Islet of Langerhans (tissue), 1 donor: ENCODE measurements at regions not wholly inside any gene's neighbourhood (a gene's known extent, or its start where the extent isn't known, plus 50 kb on each side); places are given as distances from the start of the nearest gene placed in this dataset.

Experiments
- FAIRE-seq: peaks from one replicate; lab custom pipeline; 2011; peaks lifted over from hg19 to GRCh38; lab: Jason Lieb, UNC

DNA sequence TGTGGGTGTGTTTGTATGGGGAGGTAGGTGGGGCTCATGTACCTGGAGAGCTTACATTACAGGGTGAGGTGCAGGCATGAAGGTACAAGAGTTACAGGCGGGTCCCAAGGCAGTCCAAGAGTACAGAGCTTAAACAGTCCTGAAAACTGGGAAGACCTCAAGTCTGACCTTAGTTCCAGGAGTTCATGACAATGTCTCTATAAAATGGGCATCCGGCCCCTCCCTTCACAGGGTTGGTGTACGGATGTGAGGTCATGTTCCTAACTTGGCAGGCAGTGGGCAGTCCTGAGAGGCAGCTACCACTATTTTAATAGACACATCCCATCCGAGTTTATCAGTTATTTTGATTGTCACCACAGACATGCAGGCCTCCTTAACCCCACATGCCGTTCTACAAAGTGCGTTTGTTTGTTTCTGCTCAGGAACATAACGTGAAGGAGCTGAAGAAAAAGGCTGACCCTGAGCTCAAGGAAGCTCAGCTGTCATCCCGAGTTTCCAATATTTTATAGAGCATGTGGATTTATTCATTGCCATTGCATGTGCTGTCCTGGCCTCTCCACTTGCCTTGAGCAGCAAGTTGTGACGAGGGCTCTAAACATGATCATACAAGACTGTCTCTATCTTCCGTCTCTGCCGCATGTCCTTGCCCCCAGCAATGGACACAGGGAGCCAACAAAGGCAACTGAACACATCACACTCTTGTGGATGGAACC lies 647.5 kb upstream of the IGFBP3 start:
- no peak for FAIRE-seq

DNA sequence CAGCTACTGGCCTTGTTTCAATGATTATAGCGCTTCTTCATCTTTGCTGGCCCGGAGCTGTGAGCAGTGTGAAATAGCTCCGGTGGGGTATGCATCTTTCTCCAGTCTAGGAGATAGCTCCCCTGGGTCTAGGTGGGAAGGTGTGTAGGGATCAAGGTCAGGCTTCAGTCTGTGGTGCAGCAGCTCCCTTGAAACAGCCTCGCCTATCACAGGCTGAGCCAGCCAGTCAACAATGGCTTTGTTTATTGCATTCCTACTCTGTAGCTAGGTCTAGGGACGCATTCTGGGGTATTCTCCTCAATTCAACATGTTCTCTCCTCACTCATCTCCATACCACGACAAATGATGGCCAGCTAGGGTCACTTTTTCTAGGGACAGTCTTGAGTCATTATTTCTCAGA lies 646.8 kb upstream of the IGFBP3 start:
- FAIRE-seq, result no peak

DNA sequence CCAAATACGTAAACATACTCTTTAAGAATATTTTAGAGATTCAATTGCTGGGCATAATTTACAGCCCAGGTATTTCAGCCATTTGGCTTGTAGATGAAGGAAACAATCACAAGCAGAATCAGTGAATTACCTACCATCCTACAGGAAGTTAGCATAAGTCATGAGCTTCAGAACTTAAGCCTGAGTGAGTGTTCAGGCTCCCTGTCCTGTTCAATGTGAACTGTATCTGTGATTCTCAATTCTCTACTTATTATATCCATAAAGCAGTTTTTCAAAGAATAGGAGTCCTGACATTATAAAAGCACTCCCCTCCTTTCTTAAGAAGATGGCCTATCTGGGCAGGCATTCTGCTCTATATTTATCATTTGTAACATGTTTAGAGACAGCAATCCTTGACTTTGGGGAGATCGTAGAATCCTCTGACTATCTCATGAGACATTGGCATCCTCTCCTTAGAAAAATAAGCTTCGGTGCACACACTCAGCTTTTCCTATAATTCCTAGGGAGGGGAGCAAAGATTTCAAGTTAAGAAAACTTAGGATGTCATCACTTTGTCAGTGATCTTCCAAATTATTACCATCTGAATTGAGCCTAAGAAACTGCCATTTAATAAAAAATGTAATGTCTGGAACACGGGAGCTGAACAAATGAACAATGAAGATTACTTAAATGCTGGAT lies 645.2 kb upstream of the IGFBP3 start:
- no peak for FAIRE-seq

DNA sequence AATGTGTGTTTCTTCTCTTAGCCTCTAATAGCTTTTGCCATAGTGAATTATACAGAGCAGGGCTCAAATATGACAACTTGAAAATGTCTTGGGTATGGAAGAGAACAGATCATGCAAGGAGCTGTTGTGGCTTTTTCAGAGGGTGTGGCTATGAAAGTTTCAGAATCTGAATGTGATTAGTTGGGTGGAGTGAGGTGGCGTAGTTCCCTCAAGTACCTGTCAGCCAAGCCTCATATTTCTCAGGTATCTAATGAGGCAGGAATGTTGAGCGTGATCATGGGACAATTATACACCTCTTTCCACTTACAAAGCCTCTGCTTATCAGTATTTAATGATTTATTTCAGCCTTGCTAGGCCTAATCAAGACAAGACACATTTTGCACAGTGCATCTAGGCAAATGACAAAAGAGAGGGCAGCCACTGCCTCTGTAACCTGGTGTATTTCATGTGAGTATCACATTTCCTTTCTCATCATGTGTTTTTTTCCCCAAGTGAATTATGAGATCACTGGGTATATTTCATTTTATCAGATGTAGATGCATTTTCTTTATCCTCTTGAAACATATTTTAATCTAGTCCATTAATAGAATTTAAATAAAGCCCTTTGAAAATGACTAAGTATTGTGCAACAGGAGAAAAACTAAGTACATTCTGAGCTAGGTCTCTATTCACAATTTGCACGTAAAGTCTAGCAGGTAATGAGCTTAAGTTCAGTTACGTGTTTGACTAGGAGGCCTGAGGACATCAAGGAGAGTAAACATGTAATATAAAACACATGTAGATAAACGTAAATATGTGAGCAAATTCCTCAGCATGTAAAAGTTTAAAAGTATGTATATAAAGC lies 644.4 kb upstream of the IGFBP3 start:
- FAIRE-seq, result no peak

DNA sequence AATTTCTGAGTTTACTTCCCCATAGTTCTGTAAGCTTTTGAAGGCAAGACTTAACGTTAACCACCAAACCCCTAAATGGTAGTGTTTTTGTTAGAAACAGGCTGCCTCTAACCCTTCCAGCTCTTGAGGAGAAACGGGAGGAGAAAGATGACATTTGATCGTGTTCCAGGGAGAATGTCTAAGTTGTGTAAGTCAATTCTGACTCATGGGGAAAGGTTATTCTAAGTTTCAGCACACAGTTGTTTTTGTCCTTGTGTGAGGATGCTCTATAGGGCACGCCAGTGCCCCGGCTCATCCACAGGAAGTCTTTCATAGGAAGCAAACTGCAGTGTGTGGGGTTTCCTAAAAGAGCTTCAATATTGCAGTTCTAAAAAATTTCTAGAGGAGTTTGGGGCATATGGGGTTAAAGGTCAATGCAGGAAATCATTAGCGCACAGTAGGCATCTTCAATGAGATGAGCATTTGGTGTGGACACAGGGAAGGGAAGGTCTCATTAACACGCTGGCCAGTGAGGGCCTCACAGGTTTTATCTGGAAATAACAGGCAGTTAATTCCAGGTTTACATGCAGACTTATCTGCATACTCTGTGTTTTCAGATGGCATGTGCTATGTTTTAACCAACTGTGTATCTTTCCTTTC lies 638.2 kb upstream of the IGFBP3 start:
- FAIRE-seq, result no peak

DNA sequence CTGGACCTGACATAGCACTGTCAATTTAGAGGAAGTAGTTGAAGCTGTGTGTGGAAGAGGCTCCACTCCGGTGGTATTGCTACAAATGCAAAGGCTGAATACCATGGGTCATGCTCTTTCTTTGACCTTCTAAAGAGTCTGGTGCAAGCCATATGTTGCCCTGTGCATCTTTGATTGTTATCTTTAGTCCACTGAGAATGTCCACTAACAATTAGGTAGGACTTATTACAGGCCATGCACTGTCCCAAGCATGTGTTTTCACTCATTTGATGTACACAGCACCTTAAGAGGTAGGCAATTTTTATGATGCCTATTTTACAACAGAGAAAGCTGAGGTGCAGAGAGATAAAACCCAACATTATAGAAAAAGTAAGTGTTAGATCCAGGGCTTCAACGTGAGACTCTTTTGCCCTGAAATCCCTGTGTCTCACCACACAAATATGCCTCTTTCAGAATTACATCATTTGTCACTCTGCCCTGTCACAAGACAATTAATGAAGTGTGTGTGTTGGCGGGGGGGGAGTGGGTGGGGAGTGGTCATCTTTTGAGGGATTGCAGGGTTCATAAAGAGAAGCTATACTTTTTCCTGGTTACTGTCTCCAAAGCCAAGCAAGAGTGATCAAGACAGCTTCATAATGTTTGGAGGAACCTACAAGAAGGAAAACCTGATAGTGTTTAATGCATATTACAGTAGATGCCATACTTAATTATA lies 637.6 kb upstream of the IGFBP3 start:
- FAIRE-seq, result no peak

DNA sequence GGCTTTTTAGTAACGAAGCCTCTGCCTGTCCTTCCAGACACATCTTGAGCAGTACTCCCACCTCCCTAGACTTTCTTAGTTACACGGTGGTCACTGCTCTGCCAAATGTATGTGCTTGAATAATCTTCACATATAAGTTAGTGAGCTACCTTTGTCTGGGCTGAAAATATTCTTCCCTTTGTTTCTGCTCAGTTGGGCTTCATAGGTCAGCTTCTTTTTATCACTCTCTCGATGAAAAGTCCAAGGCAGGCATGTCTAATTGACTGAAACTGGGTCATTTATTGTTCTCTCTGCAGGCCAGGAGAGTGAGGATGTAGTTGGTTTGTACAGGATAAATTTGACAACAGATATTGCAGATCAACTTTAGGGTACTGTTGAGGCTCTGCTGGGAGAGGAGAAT lies 636.7 kb upstream of the IGFBP3 start:
- FAIRE-seq, result no peak

DNA sequence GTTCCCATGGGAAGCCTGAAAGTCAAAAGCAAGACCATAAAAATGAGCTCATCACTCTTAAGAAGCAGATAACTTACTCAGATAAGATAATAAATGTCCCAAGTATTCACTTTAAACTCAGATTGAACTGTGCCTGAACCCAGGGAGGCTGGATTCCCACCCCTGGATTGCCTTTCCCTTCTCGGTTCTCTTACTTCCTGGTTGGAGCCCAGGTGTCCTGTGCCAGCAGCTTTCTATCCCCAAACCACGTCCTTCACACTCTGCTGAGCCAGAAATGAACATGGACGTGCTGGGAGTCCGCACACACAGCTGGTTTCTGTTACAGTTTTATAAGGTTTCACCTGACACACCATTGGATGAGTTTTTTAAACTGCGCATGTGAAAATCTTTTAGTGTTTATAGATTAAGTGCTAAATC lies 636.2 kb upstream of the IGFBP3 start:
- peak; percentile 81 for FAIRE-seq

DNA sequence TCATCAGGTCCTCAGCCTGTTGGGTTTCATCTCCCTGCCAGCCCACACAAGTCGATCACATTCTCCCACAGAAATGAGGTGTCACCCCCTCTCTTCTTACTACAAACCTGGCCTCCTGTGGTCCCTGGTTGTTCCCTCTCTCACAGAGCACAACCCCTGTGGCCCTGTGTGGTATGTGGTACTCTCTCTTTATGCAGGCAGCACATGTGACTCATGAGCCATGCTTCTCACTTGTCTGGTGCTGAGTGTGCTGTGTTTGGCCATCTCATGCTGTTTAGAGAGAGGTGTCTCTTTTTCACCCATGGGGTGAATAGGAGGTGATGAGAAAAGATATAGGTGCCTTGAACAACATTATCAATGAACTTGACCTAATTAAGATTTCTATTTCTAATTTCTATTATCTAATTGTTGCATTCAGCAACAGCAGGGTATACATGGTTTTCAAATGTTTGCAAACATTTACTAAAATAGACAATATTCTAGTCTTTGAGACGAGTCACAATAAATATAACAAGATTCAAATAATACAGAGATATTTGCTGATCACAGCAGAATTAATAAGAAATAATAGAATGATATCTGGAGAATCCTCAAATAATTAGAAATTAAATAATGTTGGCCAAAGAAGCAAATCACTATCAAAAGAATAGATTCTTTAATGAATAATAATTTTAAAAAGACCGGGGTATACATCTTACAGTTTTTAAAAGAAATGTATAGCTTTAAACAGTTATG lies 633.8 kb upstream of the IGFBP3 start:
- no peak for FAIRE-seq

DNA sequence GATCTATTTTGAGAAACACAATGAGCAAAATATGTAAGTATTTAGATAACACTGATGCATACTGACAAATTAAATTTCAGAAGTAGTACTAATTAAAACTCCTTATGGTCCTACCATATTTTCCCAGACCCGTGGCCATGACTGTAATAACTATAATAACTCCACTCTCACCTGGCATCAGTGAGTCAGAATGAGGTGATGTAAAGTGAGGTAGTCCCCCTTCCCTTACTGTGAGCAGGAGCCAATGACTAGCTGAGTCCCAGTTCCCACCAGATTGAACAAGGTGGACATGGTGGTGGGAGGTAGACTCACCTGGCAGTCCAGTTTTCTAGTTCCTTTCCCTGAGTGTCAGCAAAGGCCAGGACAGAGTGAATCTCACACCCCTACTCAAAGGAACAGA lies 630.5 kb upstream of the IGFBP3 start:
- no peak for FAIRE-seq

DNA sequence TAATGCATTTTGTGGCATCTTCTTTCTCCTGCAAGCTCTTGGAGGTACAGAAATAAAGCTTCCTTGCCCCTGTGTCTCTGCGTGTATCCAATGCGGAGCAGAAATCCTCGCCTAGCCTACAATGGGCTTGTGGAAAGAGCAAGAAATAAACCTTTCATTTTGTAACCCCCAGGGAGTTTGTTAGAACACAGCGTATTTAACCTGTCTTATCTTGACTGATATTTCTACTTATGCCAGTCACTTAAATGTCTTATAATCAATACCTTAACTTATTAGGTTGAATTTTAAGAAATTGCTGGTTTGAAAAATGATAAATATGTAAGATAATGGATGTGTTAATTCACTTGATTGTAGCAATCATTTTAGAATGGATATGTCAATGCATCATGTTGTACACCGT lies 629.8 kb upstream of the IGFBP3 start:
- peak; percentile 9 for FAIRE-seq

DNA sequence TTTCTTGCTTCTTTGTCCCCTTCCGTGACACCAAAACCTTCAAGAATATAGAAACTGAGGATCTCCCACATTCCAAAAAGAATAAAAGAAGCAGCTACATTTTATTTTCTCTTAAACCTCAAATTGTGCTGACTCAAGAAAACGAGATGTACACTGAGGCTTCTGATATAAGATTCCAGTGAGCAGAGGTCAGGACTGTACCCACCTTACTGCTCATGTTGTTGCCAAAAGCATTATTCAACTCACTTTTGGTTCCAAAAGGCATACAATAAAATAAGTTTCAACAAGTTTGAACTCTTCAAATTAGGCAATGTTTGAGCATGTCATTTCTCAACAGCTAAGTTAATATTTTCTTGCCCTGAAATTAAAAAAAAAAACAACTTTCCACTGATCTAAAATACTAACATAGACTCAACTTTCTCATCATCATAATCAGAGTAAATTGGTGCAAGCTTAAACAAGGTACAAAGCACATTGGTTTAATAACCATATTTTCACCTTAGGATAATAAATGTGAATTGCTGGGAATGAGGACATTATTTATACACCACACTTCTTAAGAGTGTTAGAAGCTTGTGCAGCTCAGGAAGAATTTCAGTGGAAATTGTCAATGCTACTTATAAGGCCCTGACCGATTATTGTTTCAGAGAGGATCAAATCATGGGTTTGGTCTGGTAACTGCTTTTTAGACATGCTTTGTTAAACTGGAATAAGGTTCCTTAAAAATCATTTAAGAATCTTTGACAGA lies 629.0 kb upstream of the IGFBP3 start:
- no peak for FAIRE-seq

DNA sequence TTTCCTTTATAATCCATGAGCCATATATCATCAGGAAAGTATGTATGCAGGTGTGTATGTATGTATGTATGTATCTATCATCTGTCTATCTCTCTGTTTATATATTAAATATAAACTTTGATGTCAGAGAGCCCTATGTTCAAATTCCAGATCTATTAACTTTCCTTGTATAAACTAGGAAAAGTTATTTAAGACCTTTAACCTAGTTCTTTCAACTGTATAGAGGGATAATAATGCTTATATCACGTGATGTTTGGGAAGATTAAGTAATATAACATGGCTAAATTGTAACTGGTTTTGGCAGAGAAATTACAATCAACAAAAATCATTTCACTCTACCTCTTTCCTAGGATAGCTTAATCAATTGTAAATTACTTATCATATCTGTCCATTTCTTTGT lies 628.3 kb upstream of the IGFBP3 start:
- FAIRE-seq, result peak; percentile 71

DNA sequence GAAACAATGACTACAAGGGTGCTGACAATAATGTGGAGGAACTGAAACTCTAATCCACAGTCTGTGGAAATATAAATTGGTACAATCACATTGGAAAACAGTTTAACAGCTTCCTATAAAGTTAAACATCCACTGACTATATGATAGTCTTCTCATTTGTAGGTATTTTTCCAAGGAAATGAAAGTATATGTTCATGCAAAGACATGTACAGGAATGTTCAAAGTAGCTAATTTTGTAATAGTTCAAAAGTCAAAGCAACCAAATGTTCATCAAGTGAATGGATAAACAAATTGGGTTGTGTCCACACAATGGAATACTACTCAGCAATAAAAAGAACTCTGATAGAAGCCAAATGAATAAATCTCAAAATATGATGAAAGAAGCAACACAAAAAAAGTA lies 626.0 kb upstream of the IGFBP3 start:
- no peak for FAIRE-seq

DNA sequence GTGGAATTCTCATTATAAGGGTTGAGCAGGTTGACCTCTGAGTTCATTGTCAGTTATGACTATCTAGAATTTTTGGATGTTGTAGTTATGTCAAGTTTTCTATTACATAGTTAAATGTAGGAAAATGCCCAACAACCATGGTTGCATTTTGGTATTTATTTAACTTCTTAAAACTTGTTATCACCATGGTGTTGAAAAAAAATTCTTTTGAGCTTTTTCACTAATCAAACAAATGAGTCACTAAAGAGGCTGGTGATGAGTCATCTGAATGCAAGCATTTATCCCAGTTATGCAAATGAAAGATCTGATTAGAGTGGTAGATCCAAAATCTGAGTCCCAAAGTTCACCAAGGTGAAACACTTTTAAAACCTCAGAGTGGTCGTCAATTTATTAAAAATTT lies 624.7 kb upstream of the IGFBP3 start:
- FAIRE-seq, result peak; percentile 66

DNA sequence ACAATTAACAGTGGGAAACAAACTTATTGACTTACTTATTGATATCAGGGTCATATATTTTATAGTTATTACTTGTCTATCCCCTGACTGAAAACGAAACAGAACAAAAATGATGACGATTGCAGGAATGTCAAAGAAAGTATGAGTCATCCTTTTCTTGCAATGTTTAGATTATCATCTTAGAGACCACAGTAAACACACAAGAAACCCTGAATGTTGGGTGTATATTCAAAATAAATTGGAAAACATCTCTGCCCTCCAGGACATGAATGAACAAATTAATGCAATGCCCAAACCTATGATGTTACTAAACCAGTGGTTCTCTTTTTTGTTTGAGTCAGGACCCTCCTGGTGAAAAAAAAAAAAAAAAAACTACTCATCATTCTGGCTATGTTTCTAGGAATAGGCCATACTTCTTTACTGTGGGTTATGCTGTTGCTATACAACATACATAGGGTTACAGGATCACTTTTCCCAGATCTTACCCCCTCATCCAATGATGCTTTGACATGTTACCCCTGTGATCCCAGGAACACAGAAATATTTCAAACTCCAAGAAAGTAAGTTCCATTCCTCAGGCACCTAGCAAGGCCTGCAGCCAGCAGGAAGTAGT lies 623.4 kb upstream of the IGFBP3 start:
- FAIRE-seq, result peak; percentile 47

DNA sequence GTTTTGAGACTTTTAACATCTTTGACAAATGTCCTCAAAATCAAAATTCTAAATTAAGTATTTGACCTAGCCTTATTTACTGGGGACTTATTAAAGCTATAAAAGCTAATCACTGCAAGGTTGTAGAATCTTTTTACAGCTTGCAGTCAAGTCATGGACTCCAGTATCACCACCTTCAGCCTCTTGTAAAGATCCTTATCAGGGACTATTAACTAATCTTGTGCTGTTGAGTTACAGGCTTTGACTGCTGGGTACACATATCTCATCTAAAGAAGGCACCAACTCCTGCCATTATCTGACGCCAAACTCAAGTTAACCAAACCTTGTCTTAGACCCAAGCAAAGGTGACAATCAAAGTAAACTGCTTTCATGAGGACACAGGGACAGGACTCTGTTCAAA lies 621.0 kb upstream of the IGFBP3 start:
- FAIRE-seq, result no peak

DNA sequence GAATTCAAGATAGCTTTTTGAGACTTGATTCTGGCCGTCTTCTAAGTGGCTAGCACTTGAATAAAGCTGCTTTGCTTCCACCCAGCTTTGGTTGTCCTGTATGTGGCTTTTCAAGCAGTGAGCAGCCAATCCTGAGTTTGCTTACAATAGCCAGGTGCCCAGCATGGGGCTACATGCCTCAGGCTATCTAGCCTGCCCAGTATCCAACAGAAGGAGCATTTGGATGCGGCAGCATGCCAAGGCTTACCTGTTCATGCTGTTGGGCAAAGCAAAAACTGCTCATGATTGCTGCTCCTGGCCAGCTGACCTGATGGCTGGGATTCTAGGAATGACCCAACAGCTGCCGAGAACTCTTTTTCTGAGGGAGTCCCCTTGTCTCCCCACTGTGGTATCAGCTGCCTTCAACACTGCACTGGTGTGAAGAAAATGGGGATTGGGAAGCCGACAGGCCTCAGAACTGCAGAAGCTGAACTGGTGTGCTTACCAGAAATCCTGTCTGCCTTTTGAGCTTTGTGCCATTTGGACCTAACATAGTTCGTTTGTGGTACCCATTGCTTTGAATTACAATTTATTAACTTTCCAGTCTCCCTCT lies 618.9 kb upstream of the IGFBP3 start:
- FAIRE-seq, result no peak

DNA sequence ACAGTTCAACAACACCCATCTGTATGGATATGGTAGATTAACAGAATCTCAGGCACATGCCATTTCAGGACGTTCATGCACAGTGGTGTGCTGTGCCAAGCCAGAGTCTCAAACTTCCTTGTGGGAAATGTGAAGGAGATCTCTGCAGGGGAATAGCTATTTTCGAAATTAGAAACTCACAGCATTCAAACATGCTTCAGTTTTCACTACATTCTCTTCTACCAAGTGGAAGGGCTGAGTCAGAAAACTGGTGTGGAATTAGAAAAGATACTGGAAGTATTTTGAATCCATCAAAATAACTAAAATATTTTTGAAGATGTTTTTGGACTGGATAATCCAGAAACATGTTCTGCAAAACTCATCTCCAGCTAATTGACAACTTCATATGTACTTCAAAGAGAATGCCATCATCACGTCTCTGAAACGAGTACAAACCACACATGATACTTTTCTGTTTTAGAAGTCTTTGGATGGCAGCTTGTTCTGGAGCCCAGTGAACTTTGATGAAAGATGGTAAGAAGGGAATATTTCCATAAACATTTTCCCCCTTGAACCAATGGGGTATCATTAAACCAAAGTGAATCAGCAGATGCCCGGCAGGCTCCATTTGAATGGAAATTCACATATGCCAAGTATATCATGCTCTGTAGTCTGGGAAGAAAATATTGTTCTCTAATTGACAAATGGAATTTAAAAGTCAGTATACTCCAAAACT lies 616.3 kb upstream of the IGFBP3 start:
- FAIRE-seq, result no peak
